ENCODE measurements at regions not wholly inside any gene's neighbourhood (a gene's known extent, or its start where the extent isn't known, plus 50 kb on each side); places are given as distances from the start of the nearest gene placed in this dataset.

DNA sequence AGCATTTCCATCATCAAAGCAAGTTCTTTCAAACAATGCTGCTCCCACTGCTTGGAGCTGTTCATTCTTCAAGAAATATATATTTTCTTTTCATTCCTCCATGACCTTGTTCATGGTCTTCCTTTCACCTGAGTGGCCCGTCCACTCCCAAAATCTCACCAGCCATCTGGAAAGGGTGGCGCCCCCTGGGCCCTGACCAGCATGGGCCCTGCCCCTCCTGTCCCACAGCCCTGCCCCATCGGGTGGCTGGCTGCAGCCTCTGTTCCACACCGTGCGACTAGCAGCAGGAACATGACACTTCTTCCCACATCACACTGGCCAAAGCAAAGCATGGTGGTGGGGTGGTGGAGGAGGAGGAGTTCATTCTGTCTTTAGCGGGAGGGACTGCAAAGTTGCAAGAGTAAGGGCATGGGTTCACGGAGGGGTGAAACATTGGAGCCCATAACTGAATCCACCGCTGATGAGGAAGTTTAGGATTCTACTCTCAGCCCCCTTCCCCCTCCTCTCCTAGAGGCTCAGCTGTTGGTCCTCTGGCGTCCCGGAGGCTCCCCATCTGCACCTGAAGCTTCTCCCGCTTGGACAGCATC, 195.2 kb upstream of the SLC24A3 start:
- WGBS (ENCODE audit: insufficient coverage) = 96% methylated on average over 3 of the region's 11 CpGs
- TF ChIP-seq, protein P1, sequence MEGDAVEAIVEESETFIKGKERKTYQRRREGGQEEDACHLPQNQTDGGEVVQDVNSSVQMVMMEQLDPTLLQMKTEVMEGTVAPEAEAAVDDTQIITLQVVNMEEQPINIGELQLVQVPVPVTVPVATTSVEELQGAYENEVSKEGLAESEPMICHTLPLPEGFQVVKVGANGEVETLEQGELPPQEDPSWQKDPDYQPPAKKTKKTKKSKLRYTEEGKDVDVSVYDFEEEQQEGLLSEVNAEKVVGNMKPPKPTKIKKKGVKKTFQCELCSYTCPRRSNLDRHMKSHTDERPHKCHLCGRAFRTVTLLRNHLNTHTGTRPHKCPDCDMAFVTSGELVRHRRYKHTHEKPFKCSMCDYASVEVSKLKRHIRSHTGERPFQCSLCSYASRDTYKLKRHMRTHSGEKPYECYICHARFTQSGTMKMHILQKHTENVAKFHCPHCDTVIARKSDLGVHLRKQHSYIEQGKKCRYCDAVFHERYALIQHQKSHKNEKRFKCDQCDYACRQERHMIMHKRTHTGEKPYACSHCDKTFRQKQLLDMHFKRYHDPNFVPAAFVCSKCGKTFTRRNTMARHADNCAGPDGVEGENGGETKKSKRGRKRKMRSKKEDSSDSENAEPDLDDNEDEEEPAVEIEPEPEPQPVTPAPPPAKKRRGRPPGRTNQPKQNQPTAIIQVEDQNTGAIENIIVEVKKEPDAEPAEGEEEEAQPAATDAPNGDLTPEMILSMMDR (IDR thresholded peaks at IDR 0.05) = no peak
- Histone ChIP-seq H3K79me2 (ENCODE audit: insufficient read depth, low read length) (no peaks in the 10 kb centered on the region), H3K4me1 (ENCODE audit: control insufficient read depth in 1 of 2, insufficient read depth in 2 of 2, low read length in 2 of 2) (peaks cover 40 to 48% of the 10 kb centered on the region in 2 donors), H3K36me3 (replicated peaks in 1 of 2; ENCODE audit: control insufficient read depth in 1 of 2, insufficient read depth in 2 of 2, low read length in 2 of 2) (no peaks in the 10 kb centered on the region), H4K20me1 (ENCODE audit: insufficient read depth, low read length) (no peaks in the 10 kb centered on the region), H3K4me3 (replicated peaks in 1 of 3; ENCODE audit: low read depth in 2 of 3, low read length in 3 of 3) (no peak overlapping the region), H3K27me3 (ENCODE audit: control insufficient read depth in 2 of 2, insufficient read depth in 2 of 2, low read length in 2 of 2) (no peaks in the 10 kb centered on the region), H3K27ac (ENCODE audit: low read depth in 1 of 2, low read length in 2 of 2) (no peak overlapping the region), H3K9ac (ENCODE audit: insufficient read depth, low read length, poor library complexity, severe bottlenecking) (no peak overlapping the region), H3K9me3 (replicated peaks in 1 of 2; ENCODE audit: control insufficient read depth in 1 of 2, insufficient read depth in 1 of 2, low read length in 2 of 2) (peaks cover 0 to 7% of the 10 kb centered on the region in 2 donors), H2AFZ (ENCODE audit: insufficient read depth, low read depth, low read length, poor library complexity, severe bottlenecking) (no peak overlapping the region), H3K4me2 (replicated peaks; ENCODE audit: extremely low read depth, low read length, poor library complexity, severe bottlenecking) (no peak overlapping the region)
- no peak overlapping the region for H3K4me3 Mint-ChIP-seq
- H3K27me3 Mint-ChIP-seq (ENCODE audit: low read depth in 3 of 3) = peaks cover 0 to 5% (median 2%) of the 10 kb centered on the region in 3 donors
- H3K36me3 Mint-ChIP-seq = no peaks in the 10 kb centered on the region
- H3K27ac Mint-ChIP-seq = peak overlapping the region in 1 of 7 donors; percentile 41
- peaks cover 2 to 8% (median 6%) of the 10 kb centered on the region in 7 donors for H3K9me3 Mint-ChIP-seq
- intact Hi-C loops (cut with micrococcal nuclease) = no loop called here
- DNase-seq = no peak
- H3K4me1 Mint-ChIP-seq = peaks cover 51% of the 10 kb centered on the region

DNA sequence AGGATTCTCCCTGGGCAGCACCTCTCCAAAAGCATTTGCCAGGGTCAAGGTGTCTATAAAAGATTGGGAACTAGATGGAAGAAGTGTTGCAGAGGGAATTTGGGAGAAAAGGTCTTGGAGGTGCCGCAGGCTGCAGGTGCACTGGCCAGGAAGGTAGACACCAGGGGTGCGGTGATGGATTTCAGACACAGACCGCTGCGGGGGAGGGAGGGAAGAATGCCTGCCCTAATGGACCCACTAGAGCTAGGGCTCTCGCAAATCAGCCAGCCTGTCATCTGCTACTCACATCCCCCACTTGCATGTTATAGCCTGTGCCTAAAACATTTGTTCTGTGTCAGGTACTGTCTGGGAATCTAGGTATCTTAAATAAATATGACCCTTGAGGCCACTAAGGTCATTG, 193.6 kb upstream of the SLC24A3 start:
- DNase-seq = no peak
- Histone ChIP-seq H3K4me2 (replicated peaks; ENCODE audit: extremely low read depth, low read length, poor library complexity, severe bottlenecking) (no peak overlapping the region), H3K36me3 (replicated peaks in 1 of 2; ENCODE audit: control insufficient read depth in 1 of 2, insufficient read depth in 2 of 2, low read length in 2 of 2) (no peaks in the 10 kb centered on the region), H3K9ac (ENCODE audit: insufficient read depth, low read length, poor library complexity, severe bottlenecking) (no peak overlapping the region), H2AFZ (ENCODE audit: insufficient read depth, low read depth, low read length, poor library complexity, severe bottlenecking) (no peak overlapping the region), H4K20me1 (ENCODE audit: insufficient read depth, low read length) (no peaks in the 10 kb centered on the region), H3K4me3 (replicated peaks in 1 of 3; ENCODE audit: low read depth in 2 of 3, low read length in 3 of 3) (no peak overlapping the region), H3K79me2 (ENCODE audit: insufficient read depth, low read length) (no peaks in the 10 kb centered on the region), H3K27me3 (ENCODE audit: control insufficient read depth in 2 of 2, insufficient read depth in 2 of 2, low read length in 2 of 2) (no peaks in the 10 kb centered on the region), H3K9me3 (replicated peaks in 1 of 2; ENCODE audit: control insufficient read depth in 1 of 2, insufficient read depth in 1 of 2, low read length in 2 of 2) (peaks cover 0 to 7% of the 10 kb centered on the region in 2 donors), H3K27ac (ENCODE audit: low read depth in 1 of 2, low read length in 2 of 2) (no peak overlapping the region), H3K4me1 (ENCODE audit: control insufficient read depth in 1 of 2, insufficient read depth in 2 of 2, low read length in 2 of 2) (peaks cover 24 to 31% of the 10 kb centered on the region in 2 donors)
- TF ChIP-seq, protein P1 (IDR thresholded peaks at IDR 0.05) = no peak
- 100% methylated on average over 1 of the region's 5 CpGs for WGBS (ENCODE audit: insufficient coverage)
- H3K4me3 Mint-ChIP-seq = no peak overlapping the region
- H3K27me3 Mint-ChIP-seq (ENCODE audit: low read depth in 3 of 3) = peaks cover 0 to 5% (median 2%) of the 10 kb centered on the region in 3 donors
- H3K36me3 Mint-ChIP-seq = no peaks in the 10 kb centered on the region
- no peak overlapping the region for H3K27ac Mint-ChIP-seq
- intact Hi-C loops (cut with micrococcal nuclease) = no loop called here
- peaks cover 35% of the 10 kb centered on the region for H3K4me1 Mint-ChIP-seq
- H3K9me3 Mint-ChIP-seq = peaks cover 2 to 7% (median 5%) of the 10 kb centered on the region in 7 donors

Measured in CD14-positive monocyte (primary cell).